ENCODE measurements at regions not wholly inside any gene's neighbourhood (a gene's known extent, or its start where the extent isn't known, plus 50 kb on each side); places are given as distances from the start of the nearest gene placed in this dataset.

DNA sequence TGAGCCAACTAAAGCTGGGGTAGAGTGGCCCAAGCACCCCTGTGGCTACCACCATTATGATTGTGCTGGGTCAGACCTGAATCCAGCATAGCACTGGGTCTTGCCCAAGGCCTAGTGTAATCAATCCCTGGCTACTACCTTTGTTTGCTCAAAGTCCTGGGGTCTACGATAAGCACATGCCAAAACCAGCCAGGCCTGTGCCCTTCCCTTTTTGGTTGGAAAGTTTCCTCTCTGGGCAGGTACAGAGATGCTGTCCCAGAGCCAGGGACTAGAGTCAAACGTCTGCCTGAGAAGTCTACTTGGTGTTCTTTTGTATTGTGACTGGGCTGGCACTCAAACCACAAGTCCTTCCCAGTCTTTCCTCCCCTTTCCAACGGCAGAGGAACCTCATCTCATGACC is 371.5 kb upstream of the MAGEC2 start:
- Histone ChIP-seq H3K4me1 (no peaks in the 10 kb centered on the region), H3K36me3 (no peaks in the 10 kb centered on the region), H3K9me3 (no peaks in the 10 kb centered on the region), H3K27me3 (no peaks in the 10 kb centered on the region), H3K27ac (no peak overlapping the region), H3K4me3 (no peak overlapping the region)
- DNase-seq (no peak), ATAC-seq (no peak)
- intact Hi-C loops (cut with DNase I), result no loop called here
- TF ChIP-seq, protein P1, sequence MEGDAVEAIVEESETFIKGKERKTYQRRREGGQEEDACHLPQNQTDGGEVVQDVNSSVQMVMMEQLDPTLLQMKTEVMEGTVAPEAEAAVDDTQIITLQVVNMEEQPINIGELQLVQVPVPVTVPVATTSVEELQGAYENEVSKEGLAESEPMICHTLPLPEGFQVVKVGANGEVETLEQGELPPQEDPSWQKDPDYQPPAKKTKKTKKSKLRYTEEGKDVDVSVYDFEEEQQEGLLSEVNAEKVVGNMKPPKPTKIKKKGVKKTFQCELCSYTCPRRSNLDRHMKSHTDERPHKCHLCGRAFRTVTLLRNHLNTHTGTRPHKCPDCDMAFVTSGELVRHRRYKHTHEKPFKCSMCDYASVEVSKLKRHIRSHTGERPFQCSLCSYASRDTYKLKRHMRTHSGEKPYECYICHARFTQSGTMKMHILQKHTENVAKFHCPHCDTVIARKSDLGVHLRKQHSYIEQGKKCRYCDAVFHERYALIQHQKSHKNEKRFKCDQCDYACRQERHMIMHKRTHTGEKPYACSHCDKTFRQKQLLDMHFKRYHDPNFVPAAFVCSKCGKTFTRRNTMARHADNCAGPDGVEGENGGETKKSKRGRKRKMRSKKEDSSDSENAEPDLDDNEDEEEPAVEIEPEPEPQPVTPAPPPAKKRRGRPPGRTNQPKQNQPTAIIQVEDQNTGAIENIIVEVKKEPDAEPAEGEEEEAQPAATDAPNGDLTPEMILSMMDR (IDR thresholded peaks at IDR 0.05), result no peak

DNA sequence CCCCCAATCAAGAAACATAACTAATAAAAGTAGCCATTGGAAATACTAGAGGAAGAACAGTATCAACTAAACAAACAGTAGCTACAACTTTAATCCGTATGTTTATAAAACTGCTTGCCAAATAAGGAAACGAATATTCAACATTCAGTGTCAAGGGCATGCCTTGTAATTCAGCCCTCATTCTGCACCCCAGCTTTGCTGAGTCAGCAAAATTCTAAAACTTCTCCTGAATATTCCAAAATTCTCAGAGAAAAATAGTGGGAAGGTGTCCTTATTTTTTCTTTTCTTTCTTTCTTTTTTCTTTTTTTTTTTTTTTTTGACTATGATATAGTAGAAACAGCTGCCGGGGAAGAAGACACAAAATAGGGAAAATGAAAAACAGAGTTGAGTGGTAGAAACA is 344.8 kb upstream of the MAGEC2 start:
- H3K36me3 ChIP-seq, result no peaks in the 10 kb centered on the region
- intact Hi-C loops (cut with DNase I), result no loop called here
- no peaks in the 10 kb centered on the region for H3K9me3 ChIP-seq
- H3K27ac ChIP-seq, result no peak overlapping the region
- no peaks in the 10 kb centered on the region for H3K27me3 ChIP-seq
- no peak for ATAC-seq
- DNase-seq, result no peak
- H3K4me3 ChIP-seq, result no peak overlapping the region
- TF ChIP-seq, protein P1 (IDR thresholded peaks at IDR 0.05), result no peak
- no peaks in the 10 kb centered on the region for H3K4me1 ChIP-seq

DNA sequence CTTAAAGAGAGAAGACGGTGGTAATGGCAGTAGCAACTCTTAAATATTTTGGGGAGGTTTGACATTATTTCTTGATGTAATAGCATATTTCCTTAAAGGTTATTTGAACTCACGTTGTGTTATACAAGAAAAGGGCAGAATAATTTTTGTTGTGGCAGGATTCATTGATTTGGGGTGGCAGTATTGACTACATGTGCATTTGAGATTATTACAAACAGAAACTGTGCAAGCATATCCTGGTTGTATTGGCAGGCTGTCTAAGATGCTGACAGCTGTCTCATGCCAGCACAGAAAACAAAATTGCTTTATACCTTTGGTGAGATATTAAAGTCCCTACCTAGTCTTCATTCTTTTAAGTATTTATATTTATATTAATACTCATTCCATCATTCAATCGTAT is 300.7 kb upstream of the MAGEC2 start:
- Histone ChIP-seq H3K4me3 (no peak overlapping the region), H3K27ac (no peak overlapping the region), H3K9me3 (no peaks in the 10 kb centered on the region), H3K4me1 (no peaks in the 10 kb centered on the region), H3K36me3 (no peaks in the 10 kb centered on the region), H3K27me3 (no peaks in the 10 kb centered on the region)
- intact Hi-C loops (cut with DNase I), result no loop called here
- no peak for DNase-seq
- no peak for ATAC-seq
- TF ChIP-seq, protein P1 (IDR thresholded peaks at IDR 0.05), result no peak

DNA sequence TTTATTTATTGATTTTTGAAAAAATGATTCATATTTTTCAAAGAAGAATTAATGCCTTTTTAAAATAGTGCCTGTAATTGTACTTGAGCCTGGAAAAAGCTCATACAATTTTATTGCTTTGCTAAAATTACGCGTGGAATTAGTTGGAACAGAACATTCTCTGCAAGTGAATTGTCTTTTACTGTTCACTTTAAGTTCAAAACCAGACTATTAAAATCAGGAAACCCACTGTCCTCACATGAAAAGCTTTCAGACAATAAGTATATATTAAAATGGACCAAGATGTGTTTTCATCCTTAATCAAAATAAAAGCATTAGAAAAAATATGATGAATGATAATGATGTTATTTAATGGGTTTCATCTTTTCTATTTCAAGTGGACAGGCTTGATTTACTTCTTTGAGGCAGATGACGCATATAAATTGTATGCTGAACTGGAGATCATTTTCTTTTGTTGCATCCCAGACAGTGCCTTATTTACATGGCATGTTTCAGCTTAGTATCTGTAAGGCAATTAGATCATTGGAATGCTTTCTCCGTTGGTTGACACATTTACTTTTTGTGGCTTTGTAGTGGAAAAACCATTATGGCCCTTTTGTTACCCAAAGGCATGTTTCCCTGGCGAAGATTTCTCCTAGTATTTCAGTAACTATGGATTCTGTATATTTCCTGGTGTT is 299.0 kb upstream of the MAGEC2 start:
- no peaks in the 10 kb centered on the region for H3K4me1 ChIP-seq
- no peak for DNase-seq
- intact Hi-C loops (cut with DNase I), result no loop called here
- no peak overlapping the region for H3K4me3 ChIP-seq
- no peak overlapping the region for H3K27ac ChIP-seq
- H3K27me3 ChIP-seq, result no peaks in the 10 kb centered on the region
- no peak for ATAC-seq
- TF ChIP-seq, protein P1 (IDR thresholded peaks at IDR 0.05), result no peak
- H3K36me3 ChIP-seq, result no peaks in the 10 kb centered on the region
- H3K9me3 ChIP-seq, result no peaks in the 10 kb centered on the region

DNA sequence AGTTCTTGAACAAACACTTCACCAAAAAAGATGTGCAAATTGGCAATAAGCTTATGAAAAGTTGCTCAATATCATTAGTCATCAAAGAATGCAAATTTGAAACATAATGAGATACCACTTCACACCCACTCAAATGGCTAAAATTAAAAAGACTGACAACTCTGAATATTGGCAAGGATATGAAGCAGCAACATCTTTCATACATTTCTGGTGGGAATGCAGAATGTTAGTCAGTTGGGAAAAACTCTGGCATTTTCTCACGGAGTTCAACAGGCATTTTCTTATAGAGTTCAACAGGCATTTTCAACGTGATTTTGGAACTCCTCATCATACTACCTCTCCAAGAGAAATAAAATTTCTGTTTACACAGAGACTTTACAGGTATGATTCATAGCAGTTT is 297.4 kb upstream of the MAGEC2 start:
- TF ChIP-seq, protein P1 (IDR thresholded peaks at IDR 0.05), result no peak
- H3K36me3 ChIP-seq, result no peaks in the 10 kb centered on the region
- no peaks in the 10 kb centered on the region for H3K9me3 ChIP-seq
- intact Hi-C loops (cut with DNase I), result no loop called here
- no peaks in the 10 kb centered on the region for H3K4me1 ChIP-seq
- no peak for DNase-seq
- no peak for ATAC-seq
- H3K27me3 ChIP-seq, result no peaks in the 10 kb centered on the region
- H3K4me3 ChIP-seq, result no peak overlapping the region
- no peak overlapping the region for H3K27ac ChIP-seq

DNA sequence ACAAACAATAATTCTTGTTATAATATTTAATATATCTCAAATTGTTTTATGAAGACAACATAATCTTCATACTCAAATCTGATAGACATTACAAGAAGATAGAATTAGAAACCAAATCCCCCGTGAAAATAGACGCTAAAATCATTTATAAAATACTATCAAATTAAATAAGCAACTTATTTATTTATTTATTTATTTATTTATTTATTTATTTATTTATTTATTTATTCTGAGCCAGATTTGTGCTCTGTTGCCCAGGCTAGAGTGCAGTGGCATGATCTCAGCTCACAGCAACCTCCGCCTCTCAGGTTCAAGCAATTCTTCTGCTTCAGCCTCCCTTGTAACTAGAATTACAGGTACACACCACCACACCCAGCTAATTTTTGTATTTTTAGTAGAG is 294.9 kb upstream of the MAGEC2 start:
- Histone ChIP-seq H3K36me3 (no peaks in the 10 kb centered on the region), H3K27me3 (no peaks in the 10 kb centered on the region), H3K27ac (no peak overlapping the region), H3K4me1 (no peaks in the 10 kb centered on the region), H3K9me3 (no peaks in the 10 kb centered on the region), H3K4me3 (no peak overlapping the region)
- DNase-seq (no peak), ATAC-seq (no peak)
- TF ChIP-seq, protein P1 (IDR thresholded peaks at IDR 0.05), result no peak
- intact Hi-C loops (cut with DNase I), result no loop called here
